T-helper 17 cell (primary cell): ENCODE measurements at regions not wholly inside any gene's neighbourhood (a gene's known extent, or its start where the extent isn't known, plus 50 kb on each side); places are given as distances from the start of the nearest gene placed in this dataset.

Experiments
- ATAC-seq: fragments of 150-1000 bp; cut with Tn5 transposase; 2 replicates; pipeline ENCODE4 v1.10.0; 2021; ENCODE audit warnings: mild to moderate bottlenecking, moderate library complexity
- DNase-seq, 3 donors: peaks; one replicate each; pipeline versions ENCODE4 v3.0.0 to v3.0.0-alpha.2; 2020 to 2021
- H3K9me3 ChIP-seq: one replicate; pipeline ENCODE4 v1.7.0; 2013; ENCODE audit warnings: low read length, mild to moderate bottlenecking; ENCODE audit not compliant: control insufficient read depth, poor library complexity, severe bottlenecking
- H3K27ac Mint-ChIP-seq: one replicate; pipeline ENCODE4 v1.8.0; 2022; ENCODE audit warnings: mild to moderate bottlenecking, moderate library complexity, mixed read lengths
- H3K27me3 Mint-ChIP-seq: one replicate; pipeline ENCODE4 v1.8.0; 2022; ENCODE audit warnings: mixed read lengths
- H3K36me3 Mint-ChIP-seq: one replicate; pipeline ENCODE4 v1.8.0; 2022; ENCODE audit warnings: low read depth, mixed read lengths
- H3K4me1 Mint-ChIP-seq: one replicate; pipeline ENCODE4 v1.8.0; 2022; ENCODE audit warnings: mild to moderate bottlenecking, mixed read lengths
- H3K4me3 Mint-ChIP-seq: one replicate; pipeline ENCODE4 v1.8.0; 2022; ENCODE audit warnings: mild to moderate bottlenecking, moderate library complexity, mixed read lengths

GRCh38 chr10:111493024-111493625, 416.3 kb downstream of the ADRA2A start:
- Mint-ChIP-seq H3K27me3 (peaks cover 9% of the 10 kb centered on the region), H3K4me3 (no peak overlapping the region), H3K27ac (no peak overlapping the region), H3K4me1 (no peaks in the 10 kb centered on the region), H3K36me3 (peaks cover 3% of the 10 kb centered on the region)
- no peak for ATAC-seq
- no peaks in the 10 kb centered on the region for H3K9me3 ChIP-seq
- no peak for DNase-seq

GRCh38 chr10:111498560-111498959, 421.7 kb downstream of the ADRA2A start:
- Mint-ChIP-seq H3K27me3 (peaks cover 23% of the 10 kb centered on the region), H3K4me1 (no peaks in the 10 kb centered on the region), H3K27ac (no peak overlapping the region), H3K4me3 (no peak overlapping the region), H3K36me3 (no peaks in the 10 kb centered on the region)
- no peak for ATAC-seq
- no peak for DNase-seq
- no peaks in the 10 kb centered on the region for H3K9me3 ChIP-seq

- ATAC-seq (no peak), DNase-seq (no peak)
- no peak overlapping the region for H3K4me3 Mint-ChIP-seq
- no peaks in the 10 kb centered on the region for H3K36me3 Mint-ChIP-seq
- H3K9me3 ChIP-seq: no peaks in the 10 kb centered on the region
- H3K27me3 Mint-ChIP-seq: peaks cover 9% of the 10 kb centered on the region
- no peaks in the 10 kb centered on the region for H3K4me1 Mint-ChIP-seq
- H3K27ac Mint-ChIP-seq: no peak overlapping the region
Observed at GRCh38 chr10:111504376-111504775, 427.5 kb downstream of the ADRA2A start.

- Mint-ChIP-seq H3K36me3 (no peaks in the 10 kb centered on the region), H3K27ac (no peak overlapping the region), H3K27me3 (peaks cover 10% of the 10 kb centered on the region), H3K4me1 (no peaks in the 10 kb centered on the region), H3K4me3 (no peak overlapping the region)
- no peaks in the 10 kb centered on the region for H3K9me3 ChIP-seq
- ATAC-seq (no peak), DNase-seq (no peak)
Observed at GRCh38 chr10:111506266-111507034, 429.6 kb downstream of the ADRA2A start.

- H3K27me3 Mint-ChIP-seq: peaks cover 10% of the 10 kb centered on the region
Observed at GRCh38 chr10:111511751-111512150, 434.9 kb downstream of the ADRA2A start.

GRCh38 chr10:111515264-111515663, 438.4 kb downstream of the ADRA2A start:
- H3K27me3 Mint-ChIP-seq: peaks cover 2% of the 10 kb centered on the region
- H3K36me3 Mint-ChIP-seq: no peaks in the 10 kb centered on the region
- H3K9me3 ChIP-seq: no peaks in the 10 kb centered on the region
- H3K4me1 Mint-ChIP-seq: no peaks in the 10 kb centered on the region
- ATAC-seq (no peak), DNase-seq (no peak)
- no peak overlapping the region for H3K27ac Mint-ChIP-seq
- H3K4me3 Mint-ChIP-seq: no peak overlapping the region

More at GRCh38 chr10:111511751-111512150, 434.9 kb downstream of the ADRA2A start:
- no peak for ATAC-seq
- no peaks in the 10 kb centered on the region for H3K4me1 Mint-ChIP-seq
- H3K9me3 ChIP-seq: no peaks in the 10 kb centered on the region
- DNase-seq: no peak
- H3K36me3 Mint-ChIP-seq: no peaks in the 10 kb centered on the region
- no peak overlapping the region for H3K27ac Mint-ChIP-seq
- no peak overlapping the region for H3K4me3 Mint-ChIP-seq

- ATAC-seq (no peak), DNase-seq (no peak)
- no peaks in the 10 kb centered on the region for H3K27me3 Mint-ChIP-seq
- no peak overlapping the region for H3K4me3 Mint-ChIP-seq
- H3K9me3 ChIP-seq: no peaks in the 10 kb centered on the region
- H3K36me3 Mint-ChIP-seq: no peaks in the 10 kb centered on the region
- H3K4me1 Mint-ChIP-seq: no peaks in the 10 kb centered on the region
- no peak overlapping the region for H3K27ac Mint-ChIP-seq
Observed at GRCh38 chr10:111515706-111516105, 438.9 kb downstream of the ADRA2A start.

- DNase-seq (no peak), ATAC-seq (no peak)
- Mint-ChIP-seq H3K27ac (no peak overlapping the region), H3K4me1 (no peaks in the 10 kb centered on the region), H3K27me3 (no peaks in the 10 kb centered on the region), H3K36me3 (no peaks in the 10 kb centered on the region), H3K4me3 (no peak overlapping the region)
- H3K9me3 ChIP-seq: no peaks in the 10 kb centered on the region
Observed at GRCh38 chr10:111516144-111516543, 439.3 kb downstream of the ADRA2A start.

GRCh38 chr10:111522141-111522540, 445.3 kb downstream of the ADRA2A start:
- H3K9me3 ChIP-seq: no peaks in the 10 kb centered on the region
- H3K4me3 Mint-ChIP-seq: no peak overlapping the region
- ATAC-seq: no peak
- no peaks in the 10 kb centered on the region for H3K27me3 Mint-ChIP-seq
- H3K4me1 Mint-ChIP-seq: no peaks in the 10 kb centered on the region
- H3K36me3 Mint-ChIP-seq: no peaks in the 10 kb centered on the region
- H3K27ac Mint-ChIP-seq: no peak overlapping the region
- DNase-seq: no peak

- H3K27ac Mint-ChIP-seq: no peak overlapping the region
- DNase-seq: no peak
- no peaks in the 10 kb centered on the region for H3K36me3 Mint-ChIP-seq
- no peaks in the 10 kb centered on the region for H3K9me3 ChIP-seq
- no peaks in the 10 kb centered on the region for H3K4me1 Mint-ChIP-seq
- H3K4me3 Mint-ChIP-seq: no peak overlapping the region
- no peaks in the 10 kb centered on the region for H3K27me3 Mint-ChIP-seq
- no peak for ATAC-seq
Observed at GRCh38 chr10:111522551-111522950, 445.7 kb downstream of the ADRA2A start.

GRCh38 chr10:111523016-111523415, 446.2 kb downstream of the ADRA2A start:
- H3K9me3 ChIP-seq: no peaks in the 10 kb centered on the region
- Mint-ChIP-seq H3K36me3 (no peaks in the 10 kb centered on the region), H3K4me1 (no peaks in the 10 kb centered on the region), H3K4me3 (no peak overlapping the region), H3K27me3 (no peaks in the 10 kb centered on the region), H3K27ac (no peak overlapping the region)
- DNase-seq (no peak), ATAC-seq (no peak)

GRCh38 chr10:111524134-111524533, 447.3 kb downstream of the ADRA2A start:
- DNase-seq (no peak), ATAC-seq (no peak)
- no peaks in the 10 kb centered on the region for H3K36me3 Mint-ChIP-seq
- no peak overlapping the region for H3K27ac Mint-ChIP-seq
- H3K9me3 ChIP-seq: no peaks in the 10 kb centered on the region
- H3K4me3 Mint-ChIP-seq: no peak overlapping the region
- no peaks in the 10 kb centered on the region for H3K4me1 Mint-ChIP-seq
- no peaks in the 10 kb centered on the region for H3K27me3 Mint-ChIP-seq

- H3K4me1 Mint-ChIP-seq: no peaks in the 10 kb centered on the region
- H3K4me3 Mint-ChIP-seq: no peak overlapping the region
- H3K27me3 Mint-ChIP-seq: no peaks in the 10 kb centered on the region
- no peaks in the 10 kb centered on the region for H3K36me3 Mint-ChIP-seq
- H3K27ac Mint-ChIP-seq: no peak overlapping the region
- ATAC-seq: no peak
- no peaks in the 10 kb centered on the region for H3K9me3 ChIP-seq
- DNase-seq: no peak
Observed at GRCh38 chr10:111525696-111526095, 448.9 kb downstream of the ADRA2A start.

GRCh38 chr10:111531690-111532089, 454.9 kb downstream of the ADRA2A start:
- Mint-ChIP-seq H3K36me3 (no peaks in the 10 kb centered on the region), H3K27me3 (peaks cover 14% of the 10 kb centered on the region), H3K4me1 (no peaks in the 10 kb centered on the region), H3K27ac (no peak overlapping the region), H3K4me3 (no peak overlapping the region)
- ATAC-seq (no peak), DNase-seq (no peak)
- no peaks in the 10 kb centered on the region for H3K9me3 ChIP-seq
